Stomach smooth muscle (tissue), 2 donors: ENCODE measurements at regions not wholly inside any gene's neighbourhood (a gene's known extent, or its start where the extent isn't known, plus 50 kb on each side); places are given as distances from the start of the nearest gene placed in this dataset.
"Not testable (repeated sequence)": the region's sequence is repeated elsewhere in the genome, so short reads cannot be mapped to it uniquely, and the experiment has no call there.

ENCODE experiments used
- H3K27ac ChIP-seq: one replicate; pipeline ENCODE4 v1.7.0; 2013; ENCODE audit warnings: mild to moderate bottlenecking, low read length, inconsistent platforms
- H3K27me3 ChIP-seq, 2 donors: one replicate each; pipeline ENCODE4 v1.7.0; 2013; ENCODE audit warnings: low read length in 2 of 2; ENCODE audit not compliant: insufficient read depth in 2 of 2, control insufficient read depth in 1 of 2
- H3K36me3 ChIP-seq, 2 donors: one replicate each; pipeline ENCODE4 v1.7.0; 2013; ENCODE audit warnings: low read length in 2 of 2; ENCODE audit not compliant: control insufficient read depth in 2 of 2, insufficient read depth in 2 of 2
- H3K4me1 ChIP-seq: one replicate; pipeline ENCODE4 v1.7.0; 2013; ENCODE audit warnings: low read length; ENCODE audit not compliant: control insufficient read depth, insufficient read depth
- H3K4me3 ChIP-seq, 2 donors: one replicate each; pipeline ENCODE4 v1.7.0; 2013; ENCODE audit warnings: low read length in 2 of 2
- H3K9ac ChIP-seq, 2 donors: one replicate each; pipeline ENCODE4 v1.7.0; 2013; ENCODE audit warnings: low read length in 2 of 2, mild to moderate bottlenecking in 1 of 2
- H3K9me3 ChIP-seq, 2 donors: one replicate each; pipeline ENCODE4 v1.7.0; 2013; ENCODE audit warnings: low read length in 2 of 2; ENCODE audit not compliant: control insufficient read depth in 2 of 2
- donor health status: healthy.
- donor health status: Pancreatic carcinoma.

DNA sequence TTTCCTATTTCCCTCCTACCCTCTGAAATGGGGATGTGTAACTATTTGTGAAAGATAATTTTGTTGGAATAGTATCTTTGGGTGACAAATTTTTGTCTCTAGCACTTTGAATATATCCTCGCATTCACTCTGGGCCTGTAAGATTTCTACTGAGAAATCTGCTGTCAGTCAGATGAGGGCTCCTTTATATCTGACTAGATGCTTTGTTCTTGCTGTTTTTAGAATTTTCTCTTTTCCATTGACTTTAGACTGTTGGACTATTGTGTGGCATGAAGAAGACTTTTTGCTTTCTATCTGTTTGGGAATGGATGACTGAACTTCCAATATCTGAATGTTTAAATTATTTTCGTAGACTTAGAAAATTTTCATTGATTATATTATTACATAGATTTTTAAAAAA lies 54.2 kb upstream of the GRID2 start:
- no peaks in the 10 kb centered on the region for H3K4me1 ChIP-seq
- H3K9ac ChIP-seq: no peak overlapping the region
- peaks cover 0 to 4% of the 10 kb centered on the region in 2 donors for H3K9me3 ChIP-seq
- H3K36me3 ChIP-seq: no peaks in the 10 kb centered on the region
- H3K27ac ChIP-seq: no peak overlapping the region
- H3K4me3 ChIP-seq: no peak overlapping the region
- H3K27me3 ChIP-seq: no peaks in the 10 kb centered on the region

DNA sequence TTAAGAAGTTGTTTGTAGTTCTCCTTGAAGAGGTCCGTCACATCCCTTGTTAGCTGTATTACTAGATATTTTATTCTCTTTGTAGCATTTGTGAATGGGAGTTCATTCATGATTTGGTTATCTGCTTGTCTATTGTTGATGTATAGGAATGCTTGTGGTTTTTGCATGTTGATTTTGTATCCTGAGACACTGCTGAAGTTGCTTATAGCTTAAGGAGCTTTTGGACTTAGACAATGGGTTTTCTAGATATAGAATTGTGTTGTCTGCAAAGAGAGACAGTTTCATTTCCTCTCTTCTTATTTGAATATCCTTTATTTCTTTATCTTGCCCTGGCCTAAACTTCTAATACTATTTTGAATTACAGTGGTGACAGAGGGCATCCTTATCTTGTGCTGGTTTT lies 52.1 kb upstream of the GRID2 start:
- Histone ChIP-seq H3K9ac (no peak overlapping the region), H3K27me3 (no peaks in the 10 kb centered on the region), H3K9me3 (peaks cover 4 to 19% of the 10 kb centered on the region in 2 donors), H3K4me3 (no peak overlapping the region), H3K27ac (no peak overlapping the region), H3K36me3 (no peaks in the 10 kb centered on the region), H3K4me1 (no peaks in the 10 kb centered on the region)

DNA sequence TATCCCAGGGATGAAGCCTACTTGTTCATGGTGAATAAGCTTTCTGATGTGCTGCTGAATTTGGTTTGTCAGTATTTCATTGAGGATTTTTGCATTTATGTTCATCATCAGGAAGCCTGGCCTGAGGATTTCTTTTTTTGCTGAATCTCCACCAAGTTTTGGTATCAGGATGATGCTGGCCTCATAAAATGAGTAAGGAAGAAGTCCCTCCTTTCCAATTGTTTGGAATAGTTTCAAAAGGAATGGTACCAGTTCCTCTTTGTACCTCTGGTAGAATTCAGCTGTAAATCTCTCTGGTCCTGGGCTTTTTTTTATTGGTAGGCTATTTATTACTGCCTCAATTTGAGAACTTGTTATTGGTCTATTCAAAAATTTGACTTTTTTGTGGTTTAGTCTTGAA lies 51.4 kb upstream of the GRID2 start:
- peaks cover 6 to 21% of the 10 kb centered on the region in 2 donors for H3K9me3 ChIP-seq

GRCh38 chr4:92252846-92253245 lies 50.9 kb upstream of the GRID2 start:
- Histone ChIP-seq H3K4me3 (no peak overlapping the region), H3K27me3 (no peaks in the 10 kb centered on the region), H3K9ac (no peak overlapping the region), H3K9me3 (peaks cover 6 to 21% of the 10 kb centered on the region in 2 donors), H3K27ac (no peak overlapping the region), H3K36me3 (no peaks in the 10 kb centered on the region), H3K4me1 (no peaks in the 10 kb centered on the region)

More for the DNA sequence above, 51.4 kb upstream of the GRID2 start:
- H3K27me3 ChIP-seq, H3K4me3 ChIP-seq, H3K9ac ChIP-seq, H3K36me3 ChIP-seq, H3K4me1 ChIP-seq, H3K27ac ChIP-seq: not testable (repeated sequence)

GRCh38 chr4:92253550-92253949 lies 50.2 kb upstream of the GRID2 start:
- no peak overlapping the region for H3K4me3 ChIP-seq
- no peaks in the 10 kb centered on the region for H3K36me3 ChIP-seq
- no peak overlapping the region for H3K27ac ChIP-seq
- H3K9me3 ChIP-seq: peaks cover 6 to 21% of the 10 kb centered on the region in 2 donors
- H3K4me1 ChIP-seq: no peaks in the 10 kb centered on the region
- H3K9ac ChIP-seq: no peak overlapping the region
- H3K27me3 ChIP-seq: no peaks in the 10 kb centered on the region
